MM.1S (cell line): ENCODE measurements at regions not wholly inside any gene's neighbourhood (a gene's known extent, or its start where the extent isn't known, plus 50 kb on each side); places are given as distances from the start of the nearest gene placed in this dataset.

Experiments used
- EZH2 ChIP-seq: fragments of 300-600 bp; sonication (generic); optimal IDR thresholded peaks from 2 replicates; pipeline ENCODE3; 2017; ENCODE audit warnings: low read depth, mild to moderate bottlenecking, antibody characterized with exemption, low read length, mixed read lengths
- TF ChIP-seq, protein P1 (sequence below): fragments of 300-600 bp; sonication (generic); IDR thresholded peaks from 2 replicates; pipeline ENCODE4 v1.5.1; 2016; ENCODE audit warnings: antibody characterized with exemption, low read length, mixed read lengths

DNA sequence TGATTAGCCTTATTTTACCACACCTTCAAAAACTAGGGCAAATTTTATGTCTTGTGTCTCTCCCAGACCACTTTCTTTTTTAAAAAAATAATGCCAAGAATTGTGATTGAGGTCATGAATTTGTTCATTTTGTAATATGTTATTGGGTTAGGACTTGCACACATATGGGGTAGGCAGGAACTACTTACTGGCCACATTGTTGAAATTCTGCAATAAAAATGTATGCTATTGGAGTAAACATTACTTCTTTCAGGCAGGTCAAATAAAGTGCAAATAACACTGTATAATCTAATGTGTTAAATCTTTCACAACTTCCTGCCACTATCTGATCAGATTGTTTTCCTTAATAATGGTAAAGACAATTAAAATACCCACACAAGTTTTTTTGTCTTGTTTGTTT, 166.6 kb upstream of the COL11A1 start:
- TF ChIP-seq, protein P1, sequence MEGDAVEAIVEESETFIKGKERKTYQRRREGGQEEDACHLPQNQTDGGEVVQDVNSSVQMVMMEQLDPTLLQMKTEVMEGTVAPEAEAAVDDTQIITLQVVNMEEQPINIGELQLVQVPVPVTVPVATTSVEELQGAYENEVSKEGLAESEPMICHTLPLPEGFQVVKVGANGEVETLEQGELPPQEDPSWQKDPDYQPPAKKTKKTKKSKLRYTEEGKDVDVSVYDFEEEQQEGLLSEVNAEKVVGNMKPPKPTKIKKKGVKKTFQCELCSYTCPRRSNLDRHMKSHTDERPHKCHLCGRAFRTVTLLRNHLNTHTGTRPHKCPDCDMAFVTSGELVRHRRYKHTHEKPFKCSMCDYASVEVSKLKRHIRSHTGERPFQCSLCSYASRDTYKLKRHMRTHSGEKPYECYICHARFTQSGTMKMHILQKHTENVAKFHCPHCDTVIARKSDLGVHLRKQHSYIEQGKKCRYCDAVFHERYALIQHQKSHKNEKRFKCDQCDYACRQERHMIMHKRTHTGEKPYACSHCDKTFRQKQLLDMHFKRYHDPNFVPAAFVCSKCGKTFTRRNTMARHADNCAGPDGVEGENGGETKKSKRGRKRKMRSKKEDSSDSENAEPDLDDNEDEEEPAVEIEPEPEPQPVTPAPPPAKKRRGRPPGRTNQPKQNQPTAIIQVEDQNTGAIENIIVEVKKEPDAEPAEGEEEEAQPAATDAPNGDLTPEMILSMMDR, result no peak
- no peak for TF ChIP-seq EZH2
